H1 (cell line): ENCODE measurements at regions not wholly inside any gene's neighbourhood (a gene's known extent, or its start where the extent isn't known, plus 50 kb on each side); places are given as distances from the start of the nearest gene placed in this dataset.

Experiments used
- BRCA1 ChIP-seq: IDR thresholded peaks from 2 replicates; pipeline ENCODE4 v1.6.1; 2012; ENCODE audit warnings: low read depth, low read length, improper control_type of control experiment
- CHD1 ChIP-seq: IDR thresholded peaks from 2 replicates; pipeline ENCODE4 v1.6.1; 2012; ENCODE audit warnings: low read depth, low read length, improper control_type of control experiment
- JUND ChIP-seq: IDR thresholded peaks from 2 replicates; pipeline ENCODE4 v1.6.1; 2011; ENCODE audit warnings: mild to moderate bottlenecking, improper control_type of control experiment, low read length
- SIRT6 ChIP-seq: IDR thresholded peaks from one replicate; pipeline ENCODE4 v1.7.1; 2012; ENCODE audit warnings: low read length, inconsistent platforms
- SP4 ChIP-seq: IDR thresholded peaks from 2 replicates; pipeline ENCODE4 v1.6.1; 2012; ENCODE audit warnings: low read length, inconsistent platforms

DNA sequence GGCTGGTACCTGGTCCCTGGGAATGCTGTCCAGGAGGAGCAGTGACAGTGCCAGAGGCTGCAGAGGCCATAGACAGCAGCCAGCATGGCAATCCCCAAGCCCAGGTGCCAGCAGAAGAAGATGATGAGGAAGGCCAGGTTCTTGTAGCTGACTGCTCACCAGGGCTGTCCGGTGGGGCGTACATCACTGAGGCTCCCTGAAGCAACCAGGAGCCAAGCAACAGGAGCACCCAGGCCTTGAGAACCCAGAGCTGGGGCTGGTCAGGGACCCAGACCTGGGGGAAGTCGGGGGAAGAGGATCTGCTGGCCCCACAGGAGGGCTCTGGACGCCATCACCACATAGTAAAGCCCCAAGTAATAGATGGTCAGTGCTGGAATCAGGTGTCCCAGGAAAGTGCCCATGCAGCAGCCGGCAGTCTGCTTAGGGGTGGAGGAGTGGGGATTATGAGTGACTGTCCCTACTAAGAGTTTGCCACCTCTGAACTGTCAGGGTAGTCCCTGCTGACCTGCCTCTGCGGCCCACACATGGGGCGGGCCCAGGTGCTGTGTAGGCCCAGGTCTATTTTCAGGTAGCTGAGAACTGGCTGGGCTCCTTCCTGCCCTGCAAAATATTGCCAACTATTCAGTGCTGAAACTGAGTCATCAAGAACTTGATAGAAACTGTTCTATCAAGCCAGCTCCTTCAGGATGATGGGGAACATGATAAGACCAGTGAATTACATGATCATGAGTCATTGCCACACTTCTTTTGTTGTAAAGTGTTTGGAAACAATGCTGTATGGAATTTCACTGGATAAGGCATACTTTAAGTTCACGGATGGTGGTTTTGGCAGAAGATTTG is 68.7 kb downstream of the CHRD start (continued):
- TF ChIP-seq CHD1: no peak
- no peak for TF ChIP-seq SP4
- no peak for TF ChIP-seq BRCA1
- no peak for TF ChIP-seq SIRT6
- TF ChIP-seq JUND: no peak
